ENCODE measurements at regions not wholly inside any gene's neighbourhood (a gene's known extent, or its start where the extent isn't known, plus 50 kb on each side); places are given as distances from the start of the nearest gene placed in this dataset.

- DNase-seq (ENCODE audit: low spot score): no peak
- no peaks in the 10 kb centered on the region for H3K4me1 Mint-ChIP-seq (ENCODE audit: low read depth)
- H3K27ac Mint-ChIP-seq: no peak overlapping the region
- H3K27me3 Mint-ChIP-seq (ENCODE audit: low read depth): no peaks in the 10 kb centered on the region
- H3K4me3 Mint-ChIP-seq: no peak overlapping the region
- no peaks in the 10 kb centered on the region for H3K36me3 Mint-ChIP-seq (ENCODE audit: low read depth)
- H3K9me3 Mint-ChIP-seq: no peaks in the 10 kb centered on the region
Observed at GRCh38 chr1:78755986-78756385, 106.4 kb downstream of the IFI44 start.

- Mint-ChIP-seq H3K27ac (no peak overlapping the region), H3K27me3 (ENCODE audit: low read depth) (no peaks in the 10 kb centered on the region), H3K36me3 (ENCODE audit: low read depth) (no peaks in the 10 kb centered on the region), H3K4me3 (no peak overlapping the region), H3K4me1 (ENCODE audit: low read depth) (no peaks in the 10 kb centered on the region), H3K9me3 (no peaks in the 10 kb centered on the region)
- DNase-seq (ENCODE audit: low spot score): no peak
Observed at GRCh38 chr1:78758506-78758905, 108.9 kb downstream of the IFI44 start.

GRCh38 chr1:78759881-78760280, 110.2 kb downstream of the IFI44 start:
- no peaks in the 10 kb centered on the region for H3K4me1 Mint-ChIP-seq (ENCODE audit: low read depth)

GRCh38 chr1:78760858-78761257, 111.2 kb downstream of the IFI44 start:
- no peak for DNase-seq (ENCODE audit: low spot score)
- Mint-ChIP-seq H3K4me1 (ENCODE audit: low read depth) (no peaks in the 10 kb centered on the region), H3K27me3 (ENCODE audit: low read depth) (no peaks in the 10 kb centered on the region), H3K27ac (no peak overlapping the region), H3K9me3 (no peaks in the 10 kb centered on the region), H3K4me3 (no peak overlapping the region), H3K36me3 (ENCODE audit: low read depth) (no peaks in the 10 kb centered on the region)

More at GRCh38 chr1:78759881-78760280, 110.2 kb downstream of the IFI44 start:
- H3K36me3 Mint-ChIP-seq (ENCODE audit: low read depth): no peaks in the 10 kb centered on the region
- H3K27me3 Mint-ChIP-seq (ENCODE audit: low read depth): no peaks in the 10 kb centered on the region
- no peak overlapping the region for H3K27ac Mint-ChIP-seq
- DNase-seq (ENCODE audit: low spot score): no peak
- H3K9me3 Mint-ChIP-seq: no peaks in the 10 kb centered on the region
- no peak overlapping the region for H3K4me3 Mint-ChIP-seq

- no peaks in the 10 kb centered on the region for H3K9me3 Mint-ChIP-seq
Observed at GRCh38 chr1:78762113-78762512, 112.5 kb downstream of the IFI44 start.

GRCh38 chr1:78765489-78765888, 115.9 kb downstream of the IFI44 start:
- no peaks in the 10 kb centered on the region for H3K4me1 Mint-ChIP-seq (ENCODE audit: low read depth)
- H3K4me3 Mint-ChIP-seq: no peak overlapping the region
- no peak overlapping the region for H3K27ac Mint-ChIP-seq
- no peak for DNase-seq (ENCODE audit: low spot score)
- H3K9me3 Mint-ChIP-seq: no peaks in the 10 kb centered on the region
- H3K27me3 Mint-ChIP-seq (ENCODE audit: low read depth): no peaks in the 10 kb centered on the region
- no peaks in the 10 kb centered on the region for H3K36me3 Mint-ChIP-seq (ENCODE audit: low read depth)

More at GRCh38 chr1:78762113-78762512, 112.5 kb downstream of the IFI44 start:
- H3K4me1 Mint-ChIP-seq (ENCODE audit: low read depth): no peaks in the 10 kb centered on the region
- no peak overlapping the region for H3K4me3 Mint-ChIP-seq
- H3K27ac Mint-ChIP-seq: no peak overlapping the region
- no peaks in the 10 kb centered on the region for H3K27me3 Mint-ChIP-seq (ENCODE audit: low read depth)
- no peak for DNase-seq (ENCODE audit: low spot score)
- H3K36me3 Mint-ChIP-seq (ENCODE audit: low read depth): no peaks in the 10 kb centered on the region

- Mint-ChIP-seq H3K36me3 (ENCODE audit: low read depth) (no peaks in the 10 kb centered on the region), H3K4me1 (ENCODE audit: low read depth) (no peaks in the 10 kb centered on the region), H3K4me3 (no peak overlapping the region), H3K27me3 (ENCODE audit: low read depth) (no peaks in the 10 kb centered on the region), H3K9me3 (no peaks in the 10 kb centered on the region), H3K27ac (no peak overlapping the region)
- DNase-seq (ENCODE audit: low spot score): no peak
Observed at GRCh38 chr1:78779831-78780230, 130.2 kb downstream of the IFI44 start.

GRCh38 chr1:78787544-78787943, 137.9 kb downstream of the IFI44 start:
- H3K9me3 Mint-ChIP-seq: no peaks in the 10 kb centered on the region
- H3K4me1 Mint-ChIP-seq (ENCODE audit: low read depth): no peaks in the 10 kb centered on the region
- H3K36me3 Mint-ChIP-seq (ENCODE audit: low read depth): no peaks in the 10 kb centered on the region
- no peak for DNase-seq (ENCODE audit: low spot score)
- no peak overlapping the region for H3K4me3 Mint-ChIP-seq
- H3K27me3 Mint-ChIP-seq (ENCODE audit: low read depth): no peaks in the 10 kb centered on the region
- H3K27ac Mint-ChIP-seq: no peak overlapping the region

- no peaks in the 10 kb centered on the region for H3K36me3 Mint-ChIP-seq (ENCODE audit: low read depth)
- H3K4me1 Mint-ChIP-seq (ENCODE audit: low read depth): no peaks in the 10 kb centered on the region
- no peaks in the 10 kb centered on the region for H3K9me3 Mint-ChIP-seq
- H3K27ac Mint-ChIP-seq: no peak overlapping the region
- no peaks in the 10 kb centered on the region for H3K27me3 Mint-ChIP-seq (ENCODE audit: low read depth)
- H3K4me3 Mint-ChIP-seq: no peak overlapping the region
- no peak for DNase-seq (ENCODE audit: low spot score)
Observed at GRCh38 chr1:78790174-78790573, 140.5 kb downstream of the IFI44 start.

- H3K4me1 Mint-ChIP-seq (ENCODE audit: low read depth): no peaks in the 10 kb centered on the region
- H3K27ac Mint-ChIP-seq: no peak overlapping the region
- no peak overlapping the region for H3K4me3 Mint-ChIP-seq
- H3K36me3 Mint-ChIP-seq (ENCODE audit: low read depth): no peaks in the 10 kb centered on the region
- DNase-seq (ENCODE audit: low spot score): no peak
- H3K27me3 Mint-ChIP-seq (ENCODE audit: low read depth): no peaks in the 10 kb centered on the region
- no peaks in the 10 kb centered on the region for H3K9me3 Mint-ChIP-seq
Observed at GRCh38 chr1:78792756-78793155, 143.1 kb downstream of the IFI44 start.

GRCh38 chr1:78797108-78797781, 147.6 kb downstream of the IFI44 start:
- Mint-ChIP-seq H3K4me1 (ENCODE audit: low read depth) (no peaks in the 10 kb centered on the region), H3K27ac (no peak overlapping the region), H3K9me3 (no peaks in the 10 kb centered on the region), H3K4me3 (no peak overlapping the region), H3K36me3 (ENCODE audit: low read depth) (no peaks in the 10 kb centered on the region), H3K27me3 (ENCODE audit: low read depth) (no peaks in the 10 kb centered on the region)
- DNase-seq (ENCODE audit: low spot score): no peak

- Mint-ChIP-seq H3K27me3 (ENCODE audit: low read depth) (no peaks in the 10 kb centered on the region), H3K9me3 (no peaks in the 10 kb centered on the region), H3K4me1 (ENCODE audit: low read depth) (no peaks in the 10 kb centered on the region), H3K4me3 (no peak overlapping the region), H3K36me3 (ENCODE audit: low read depth) (no peaks in the 10 kb centered on the region), H3K27ac (no peak overlapping the region)
- no peak for DNase-seq (ENCODE audit: low spot score)
Observed at GRCh38 chr1:78799926-78800325, 150.3 kb downstream of the IFI44 start.

- Mint-ChIP-seq H3K27ac (no peak overlapping the region), H3K4me3 (no peak overlapping the region), H3K4me1 (ENCODE audit: low read depth) (no peaks in the 10 kb centered on the region), H3K36me3 (ENCODE audit: low read depth) (no peaks in the 10 kb centered on the region), H3K9me3 (no peaks in the 10 kb centered on the region), H3K27me3 (ENCODE audit: low read depth) (no peaks in the 10 kb centered on the region)
- DNase-seq (ENCODE audit: low spot score): no peak
Observed at GRCh38 chr1:78814176-78814575, 164.5 kb downstream of the IFI44 start.

GRCh38 chr1:78825561-78825960, 175.9 kb downstream of the IFI44 start:
- no peaks in the 10 kb centered on the region for H3K36me3 Mint-ChIP-seq (ENCODE audit: low read depth)

GRCh38 chr1:78829644-78830043, 176.9 kb downstream of the ADGRL4 start:
- H3K4me1 Mint-ChIP-seq (ENCODE audit: low read depth): no peaks in the 10 kb centered on the region
- H3K9me3 Mint-ChIP-seq: no peaks in the 10 kb centered on the region
- H3K27ac Mint-ChIP-seq: no peak overlapping the region
- peaks cover 4% of the 10 kb centered on the region for H3K27me3 Mint-ChIP-seq (ENCODE audit: low read depth)
- no peak overlapping the region for H3K4me3 Mint-ChIP-seq
- DNase-seq (ENCODE audit: low spot score): no peak
- H3K36me3 Mint-ChIP-seq (ENCODE audit: low read depth): no peaks in the 10 kb centered on the region

More at GRCh38 chr1:78825561-78825960, 175.9 kb downstream of the IFI44 start:
- no peak overlapping the region for H3K27ac Mint-ChIP-seq
- DNase-seq (ENCODE audit: low spot score): no peak
- H3K27me3 Mint-ChIP-seq (ENCODE audit: low read depth): no peaks in the 10 kb centered on the region
- no peaks in the 10 kb centered on the region for H3K9me3 Mint-ChIP-seq
- no peaks in the 10 kb centered on the region for H3K4me1 Mint-ChIP-seq (ENCODE audit: low read depth)
- H3K4me3 Mint-ChIP-seq: no peak overlapping the region

All from T-helper 2 cell treated with Interferon-gamma antibody and Interleukin-4, amounts not matched to agents 5 μg/mL and 100 μg/mL, for 36 hours (primary cell).